Neuronal stem cell (in vitro differentiated cells): ENCODE measurements at regions not wholly inside any gene's neighbourhood (a gene's known extent, or its start where the extent isn't known, plus 50 kb on each side); places are given as distances from the start of the nearest gene placed in this dataset.
"Not testable (repeated sequence)": the region's sequence is repeated elsewhere in the genome, so short reads cannot be mapped to it uniquely, and the experiment has no call there.

Source experiments
- DNase-seq: peaks from one replicate; pipeline ENCODE4 v3.0.0-alpha.2; 2013; ENCODE audit warnings: low spot score
- H2AFZ ChIP-seq: one replicate; pipeline ENCODE4 v1.6.1; 2013; ENCODE audit warnings: mild to moderate bottlenecking, low read length, inconsistent platforms
- H2AK5ac ChIP-seq: 2 replicates; pipeline ENCODE4 v1.6.1; 2013; ENCODE audit warnings: low read depth, mild to moderate bottlenecking, inconsistent platforms, low read length, moderate library complexity, mixed read lengths
- H2BK120ac ChIP-seq: 2 replicates; pipeline ENCODE4 v1.6.1; 2013; ENCODE audit warnings: low read depth, mild to moderate bottlenecking, inconsistent platforms, low read length, moderate library complexity, mixed read lengths
- H2BK12ac ChIP-seq: one replicate; pipeline ENCODE4 v1.6.1; 2013; ENCODE audit warnings: low read length, inconsistent platforms
- H2BK15ac ChIP-seq: 2 replicates; pipeline ENCODE4 v1.6.1; 2013; ENCODE audit warnings: mild to moderate bottlenecking, low read length, inconsistent platforms, mixed read lengths
- H2BK5ac ChIP-seq: one replicate; pipeline ENCODE4 v1.6.1; 2013; ENCODE audit warnings: inconsistent platforms, mild to moderate bottlenecking, low read length, moderate library complexity
- H3K14ac ChIP-seq: one replicate; pipeline ENCODE4 v1.6.1; 2013; ENCODE audit warnings: low read length, inconsistent platforms
- H3K18ac ChIP-seq: 2 replicates; pipeline ENCODE4 v1.6.1; 2013; ENCODE audit warnings: low read length, inconsistent platforms
- H3K23ac ChIP-seq: 2 replicates; pipeline ENCODE4 v1.6.1; 2013; ENCODE audit warnings: low read depth, mild to moderate bottlenecking, mixed read lengths, low read length, inconsistent platforms; ENCODE audit not compliant: poor library complexity
- H3K27ac ChIP-seq: replicated peaks from 3 replicates; pipeline ENCODE4 v1.5.1; 2013; ENCODE audit warnings: low read length, inconsistent platforms
- H3K27me3 ChIP-seq, 3 experiments: 2 replicates each; pipeline ENCODE4 v1.6.1; 2013; ENCODE audit warnings: low read length in 3 of 3, mild to moderate bottlenecking in 2 of 3, inconsistent platforms in 1 of 3, low read depth in 1 of 3, mixed read lengths in 1 of 3, moderate library complexity in 1 of 3; ENCODE audit not compliant: control insufficient read depth in 3 of 3, insufficient read depth in 3 of 3
- H3K36me3 ChIP-seq, 2 donors: replicated peaks in 1 of 2; 2 replicates each; pipeline ENCODE4 v1.6.1; 2013; ENCODE audit warnings: low read length in 2 of 2; ENCODE audit not compliant: control insufficient read depth in 2 of 2, insufficient read depth in 2 of 2
- H3K4ac ChIP-seq: 2 replicates; pipeline ENCODE4 v1.6.1; 2013; ENCODE audit warnings: inconsistent platforms, mild to moderate bottlenecking, low read length, moderate library complexity
- H3K4me1 ChIP-seq, 2 donors: 1 replicate in 1 of 2; 2 replicates in 1 of 2; pipeline ENCODE4 v1.6.1; 2013; ENCODE audit warnings: low read length in 2 of 2, low read depth in 1 of 2; ENCODE audit not compliant: control insufficient read depth in 2 of 2, insufficient read depth in 1 of 2
- H3K4me2 ChIP-seq: one replicate; pipeline ENCODE4 v1.6.1; 2013; ENCODE audit warnings: mild to moderate bottlenecking, low read length, inconsistent platforms; ENCODE audit not compliant: insufficient read depth, poor library complexity, severe bottlenecking
- H3K4me3 ChIP-seq, 2 donors: 2 replicates each; pipeline ENCODE4 v1.5.1; 2013; ENCODE audit warnings: low read length in 2 of 2, mild to moderate bottlenecking in 2 of 2, inconsistent platforms in 1 of 2, moderate library complexity in 1 of 2
- H3K79me1 ChIP-seq: one replicate; pipeline ENCODE4 v1.6.1; 2013; ENCODE audit warnings: low read depth, mild to moderate bottlenecking, inconsistent platforms, low read length, moderate library complexity
- H3K9ac ChIP-seq: one replicate; pipeline ENCODE4 v1.6.1; 2013; ENCODE audit warnings: mild to moderate bottlenecking, low read depth, low read length, inconsistent platforms; ENCODE audit not compliant: poor library complexity
- H3K9me3 ChIP-seq, 2 donors: replicated peaks in 1 of 2; 2 replicates each; pipeline versions ENCODE3 to v1.6.1; 2013; ENCODE audit warnings: low read length in 2 of 2, mild to moderate bottlenecking in 2 of 2, inconsistent platforms in 1 of 2, low read depth in 1 of 2, mixed read lengths in 1 of 2, moderate library complexity in 1 of 2; ENCODE audit not compliant: control insufficient read depth in 2 of 2, insufficient read depth in 1 of 2
- H4K8ac ChIP-seq: one replicate; pipeline ENCODE4 v1.6.1; 2013; ENCODE audit warnings: low read depth, mild to moderate bottlenecking, inconsistent platforms, low read length, moderate library complexity
- H4K91ac ChIP-seq: one replicate; pipeline ENCODE4 v1.6.1; 2013; ENCODE audit warnings: low read length, low read depth, mild to moderate bottlenecking, inconsistent platforms; ENCODE audit not compliant: poor library complexity
- WGBS, 2 donors: extraction: QIAGEN DNeasy Blood & Tissue Kit; methylation state at CpG; one replicate each; pipeline ENCODE4 v1.1.7; 2013; ENCODE audit warnings: missing lambda C conversion rate in 2 of 2, mixed read lengths in 1 of 2; ENCODE audit not compliant: insufficient read length in 2 of 2, insufficient replicate concordance in 1 of 2; ENCODE audit errors: extremely low coverage in 2 of 2; 5-methylcytosine and 5-hydroxymethylcytosine counted together

- H3K27ac ChIP-seq, result no peak overlapping the region
- no peak overlapping the region for H4K8ac ChIP-seq
- no peak for DNase-seq
- no peak overlapping the region for H3K9ac ChIP-seq
- H4K91ac ChIP-seq, result no peak overlapping the region
- no peaks in the 10 kb centered on the region for H3K9me3 ChIP-seq
- H3K4me1 ChIP-seq, result peaks cover 0 to 2% of the 10 kb centered on the region in 2 donors
- no CpG with 5 or more reads among the region's 5 CpGs for WGBS, 2 donors
- no peak overlapping the region for H3K14ac ChIP-seq
- no peaks in the 10 kb centered on the region for H3K27me3 ChIP-seq
- H3K18ac ChIP-seq, result no peak overlapping the region
- no peak overlapping the region for H3K4me3 ChIP-seq
- no peak overlapping the region for H2BK5ac ChIP-seq
- no peaks in the 10 kb centered on the region for H3K36me3 ChIP-seq
- no peaks in the 10 kb centered on the region for H3K79me1 ChIP-seq
- H2BK15ac ChIP-seq, result no peak overlapping the region
- no peak overlapping the region for H2AK5ac ChIP-seq
- no peak overlapping the region for H3K23ac ChIP-seq
- H3K4ac ChIP-seq, result no peak overlapping the region
- no peak overlapping the region for H2AFZ ChIP-seq
- H2BK12ac ChIP-seq, result no peak overlapping the region
- H2BK120ac ChIP-seq, result no peak overlapping the region
- H3K4me2 ChIP-seq, result no peak overlapping the region
Observed at GRCh38 chr5:29462241-29462640, 1731.2 kb upstream of the CDH6 start.

- Histone ChIP-seq H2BK5ac (no peak overlapping the region), H2BK12ac (no peak overlapping the region), H3K23ac (no peak overlapping the region), H3K4me3 (no peak overlapping the region), H2AK5ac (no peak overlapping the region), H2BK120ac (no peak overlapping the region), H3K9me3 (no peaks in the 10 kb centered on the region), H3K9ac (no peak overlapping the region), H3K18ac (no peak overlapping the region), H3K79me1 (no peaks in the 10 kb centered on the region), H4K8ac (no peak overlapping the region), H3K27ac (no peak overlapping the region), H3K4ac (no peak overlapping the region), H4K91ac (no peak overlapping the region), H3K36me3 (no peaks in the 10 kb centered on the region), H3K14ac (no peak overlapping the region), H2BK15ac (no peak overlapping the region), H3K4me1 (peaks cover 0 to 2% of the 10 kb centered on the region in 2 donors), H3K27me3 (no peaks in the 10 kb centered on the region), H3K4me2 (no peak overlapping the region), H2AFZ (peak overlapping the region; percentile 32)
- WGBS, 2 donors, result no CpG with 5 or more reads among the region's 4 CpGs
- DNase-seq, result no peak
Observed at GRCh38 chr5:29460971-29461559, 1732.4 kb upstream of the CDH6 start.

GRCh38 chr5:29451004-29451403 lies 1742.5 kb upstream of the CDH6 start:
- H4K8ac ChIP-seq, H3K9ac ChIP-seq, H2AFZ ChIP-seq, H2BK12ac ChIP-seq, H3K4me2 ChIP-seq, H2BK5ac ChIP-seq, H2BK15ac ChIP-seq, H3K79me1 ChIP-seq, H3K14ac ChIP-seq, H3K23ac ChIP-seq, H3K18ac ChIP-seq, H3K4me1 ChIP-seq, H4K91ac ChIP-seq, H3K9me3 ChIP-seq, H3K27ac ChIP-seq, H3K4me3 ChIP-seq, H3K27me3 ChIP-seq, H2AK5ac ChIP-seq, H2BK120ac ChIP-seq, H3K4ac ChIP-seq, H3K36me3 ChIP-seq, DNase-seq: not testable (repeated sequence)
- no CpG with 5 or more reads among the region's 1 CpG for WGBS, 2 donors

GRCh38 chr5:29414681-29415080 lies 1778.8 kb upstream of the CDH6 start:
- H2BK12ac ChIP-seq, result no peak overlapping the region
- no peak overlapping the region for H2AFZ ChIP-seq
- no peak overlapping the region for H3K27ac ChIP-seq
- DNase-seq, result no peak
- H3K18ac ChIP-seq, result no peak overlapping the region
- no peak overlapping the region for H2AK5ac ChIP-seq
- H3K4me2 ChIP-seq, result no peak overlapping the region
- H3K4me3 ChIP-seq, result no peak overlapping the region
- no peak overlapping the region for H3K23ac ChIP-seq
- H3K36me3 ChIP-seq, result no peaks in the 10 kb centered on the region
- no peak overlapping the region for H3K4ac ChIP-seq
- H3K9ac ChIP-seq, result no peak overlapping the region
- no peak overlapping the region for H4K91ac ChIP-seq
- H2BK15ac ChIP-seq, result no peak overlapping the region
- no peak overlapping the region for H4K8ac ChIP-seq
- no peak overlapping the region for H2BK5ac ChIP-seq
- no peaks in the 10 kb centered on the region for H3K9me3 ChIP-seq
- no peaks in the 10 kb centered on the region for H3K27me3 ChIP-seq
- no peaks in the 10 kb centered on the region for H3K79me1 ChIP-seq
- H3K4me1 ChIP-seq, result no peaks in the 10 kb centered on the region
- H3K14ac ChIP-seq, result no peak overlapping the region
- no peak overlapping the region for H2BK120ac ChIP-seq
